ENCODE measurements at regions not wholly inside any gene's neighbourhood (a gene's known extent, or its start where the extent isn't known, plus 50 kb on each side); places are given as distances from the start of the nearest gene placed in this dataset.
A peak's percentile ranks its signal among the peaks of the same experiment; 100 is the strongest.

- peak; percentile 90 for TF ChIP-seq RREB1 (CRISPR knock-in tag; IDR thresholded peaks at IDR 0.05)
- no peak for TF ChIP-seq BACH1 (tag; IDR thresholded peaks at IDR 0.05)
- TF ChIP-seq ZNF274 (IDR thresholded peaks at IDR 0.05; ENCODE audit: borderline replicate concordance, low read depth, low read length): no peak
- no peak for TF ChIP-seq ARID4B (CRISPR knock-in tag; IDR thresholded peaks at IDR 0.05)
- TF ChIP-seq LEF1 (IDR thresholded peaks at IDR 0.05): 0 out of 2 replicates have a peak, but pooled peaks have one; percentile 24
- peak; percentile 41; the same call in 1 of the 2 replicates for TF ChIP-seq TRIM28 (IDR thresholded peaks at IDR 0.05)
- TF ChIP-seq HES1 (IDR thresholded peaks at IDR 0.05; ENCODE audit: low read depth): no peak
- no peak for TF ChIP-seq HSF4 (CRISPR knock-in tag; IDR thresholded peaks at IDR 0.05; ENCODE audit: borderline replicate concordance)
- TF ChIP-seq CCAR2 (IDR thresholded peaks at IDR 0.05; ENCODE audit: low read depth, low read length): no peak
- no peak for TF ChIP-seq SRSF1 (IDR thresholded peaks at IDR 0.05; ENCODE audit: low read depth, low read length)
- TF ChIP-seq ZFPM2 (CRISPR knock-in tag; IDR thresholded peaks at IDR 0.05): 0 out of 2 replicates have a peak, but pooled peaks have one; percentile 20
- no peak for TF ChIP-seq ZNF217 (CRISPR knock-in tag; IDR thresholded peaks at IDR 0.05)
- no peak for TF ChIP-seq FOXP1 (CRISPR knock-in tag; IDR thresholded peaks at IDR 0.05)
- TF ChIP-seq MBD1 (CRISPR knock-in tag; IDR thresholded peaks at IDR 0.05): no peak
- no peak for TF ChIP-seq ZNF12 (CRISPR knock-in tag; IDR thresholded peaks at IDR 0.05)
- TF ChIP-seq NCOA1 (IDR thresholded peaks at IDR 0.05; ENCODE audit: low read depth): no peak
These were observed 63.5 kb upstream of the NFASC start (continued) for GRCh38 chr1:204806943-204807687.
